ENCODE measurements at regions not wholly inside any gene's neighbourhood (a gene's known extent, or its start where the extent isn't known, plus 50 kb on each side); places are given as distances from the start of the nearest gene placed in this dataset.
"Not testable (repeated sequence)": the region's sequence is repeated elsewhere in the genome, so short reads cannot be mapped to it uniquely, and the experiment has no call there.

DNA sequence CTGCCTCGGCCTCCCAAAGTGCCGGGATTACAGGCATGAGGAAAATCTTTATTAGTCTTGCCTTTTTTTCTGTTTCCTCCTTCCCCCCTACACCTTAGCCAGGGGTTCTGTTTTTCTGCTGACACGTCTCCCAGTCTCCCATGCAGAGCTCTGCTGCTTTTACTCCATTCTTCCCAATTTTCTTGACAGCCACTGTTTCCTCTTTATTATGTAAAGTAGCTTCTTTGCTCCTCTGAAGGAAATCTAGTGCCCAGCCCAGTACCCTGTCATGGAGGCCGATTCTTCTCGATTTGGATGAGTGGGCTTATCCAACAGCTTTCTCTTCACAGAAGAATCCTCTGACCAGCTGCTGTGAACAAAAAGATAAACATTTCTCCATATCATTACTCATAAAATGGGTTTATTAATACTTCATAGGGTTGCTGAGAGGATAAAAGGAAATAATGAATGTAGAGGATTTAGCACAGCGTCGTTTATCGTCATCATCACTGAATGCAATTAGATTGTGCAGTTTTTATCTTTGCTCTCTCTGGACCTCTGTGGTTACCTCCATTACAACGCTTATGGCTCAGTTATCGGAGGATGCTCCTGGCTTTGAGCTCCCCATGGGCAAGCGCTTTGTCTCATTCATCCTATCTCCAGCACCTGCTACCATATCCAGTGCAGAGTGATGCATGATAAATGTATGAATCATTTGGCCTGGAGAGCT is 375.6 kb upstream of the C11orf87 start:
- DNase-seq (ENCODE audit: low spot score): no peak

DNA sequence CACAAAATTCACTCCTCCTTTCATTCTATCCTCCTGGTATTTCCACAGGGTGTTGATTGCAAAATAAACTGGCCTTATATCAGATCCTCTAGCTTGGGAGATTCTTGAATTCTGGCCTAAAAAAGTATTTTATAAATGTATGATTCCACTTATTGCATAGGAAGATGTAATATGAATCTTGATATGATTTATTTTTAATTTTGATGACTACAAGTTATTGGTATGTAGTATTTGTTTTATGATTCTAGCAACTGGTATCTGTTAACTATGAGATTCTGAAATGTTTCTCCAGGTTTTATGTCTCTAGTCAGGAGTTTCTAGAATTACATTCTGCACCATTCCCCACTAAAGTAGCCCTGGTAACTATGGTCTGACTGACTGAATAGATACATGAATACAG is 373.9 kb upstream of the C11orf87 start:
- DNase-seq (ENCODE audit: low spot score): no peak

DNA sequence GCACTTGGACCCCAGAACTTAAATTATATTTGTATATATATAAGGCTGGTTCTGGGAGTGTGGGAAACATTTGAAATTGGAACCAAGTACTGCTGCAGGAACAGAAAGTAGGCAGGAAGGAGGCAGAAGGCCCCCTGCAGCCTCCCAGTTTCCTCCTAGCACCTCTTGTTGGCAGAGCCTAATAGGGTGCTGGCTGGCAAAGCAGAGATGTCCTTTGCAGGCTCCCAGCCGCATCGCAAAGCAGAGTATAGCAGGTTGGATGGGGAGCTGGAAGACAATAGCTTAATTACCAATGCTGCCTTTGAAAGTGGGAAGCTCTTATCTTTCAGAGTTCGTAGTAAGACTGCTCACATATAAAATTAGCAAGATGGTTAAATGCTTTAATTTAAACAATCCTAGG is 370.8 kb upstream of the C11orf87 start:
- DNase-seq (ENCODE audit: low spot score): no peak

DNA sequence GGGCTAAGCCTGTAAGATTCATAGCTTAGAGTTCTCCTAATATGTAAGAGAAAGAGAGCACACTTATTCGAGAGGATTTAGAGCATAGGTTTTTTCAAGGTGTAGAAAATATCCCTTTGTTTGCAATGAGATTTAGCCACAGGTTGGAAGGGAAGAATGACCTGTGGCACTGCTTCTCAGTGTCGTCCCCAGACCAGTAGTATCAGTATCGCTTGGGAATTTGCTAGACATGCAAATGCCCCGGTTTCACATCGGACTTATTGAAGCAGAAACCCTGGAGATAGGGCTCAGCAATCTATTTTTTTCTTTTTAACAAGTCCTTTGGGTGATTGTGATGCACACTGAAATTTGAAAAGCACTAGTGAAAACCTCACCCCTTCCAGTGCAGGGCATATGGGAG is 362.6 kb upstream of the C11orf87 start:
- no peak for DNase-seq (ENCODE audit: low spot score)

DNA sequence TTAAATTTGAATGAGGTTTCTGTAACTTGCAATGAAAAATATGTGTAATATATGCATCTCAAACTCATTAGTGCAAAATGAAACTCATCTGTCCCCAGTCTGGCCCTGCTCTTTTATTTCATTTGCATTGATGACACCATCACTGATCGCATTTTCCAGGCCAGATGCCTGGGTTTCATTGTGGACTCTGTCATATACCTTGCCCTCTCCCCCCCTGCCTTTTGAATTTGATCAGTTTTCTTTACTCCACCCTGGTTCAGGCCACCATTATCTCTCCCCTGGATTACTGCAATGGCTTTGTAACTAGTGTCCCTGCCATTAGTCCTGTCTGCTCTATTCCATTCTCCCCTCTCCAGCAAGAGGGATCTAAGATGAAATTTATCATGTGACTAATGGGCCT is 360.6 kb upstream of the C11orf87 start:
- no peak for DNase-seq (ENCODE audit: low spot score)

DNA sequence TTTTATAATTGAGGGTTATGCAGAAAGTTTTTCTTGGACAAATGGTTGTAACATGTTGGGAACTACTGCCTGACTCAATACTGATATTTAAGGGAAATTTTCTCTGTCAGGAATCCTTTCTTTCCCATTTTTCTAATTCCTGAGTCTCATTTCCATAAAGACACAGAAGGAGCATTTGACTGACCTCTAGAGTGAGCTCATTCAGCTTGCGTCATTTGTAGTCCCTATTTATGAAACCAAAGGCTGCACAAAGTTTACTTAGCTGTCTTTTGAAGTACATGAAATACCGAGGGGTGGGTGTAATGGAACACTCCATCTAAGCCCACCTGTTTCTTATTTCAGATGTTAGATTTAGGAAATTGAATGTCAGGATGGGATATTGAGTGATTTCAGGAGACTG is 359.5 kb upstream of the C11orf87 start:
- DNase-seq (ENCODE audit: low spot score): no peak

DNA sequence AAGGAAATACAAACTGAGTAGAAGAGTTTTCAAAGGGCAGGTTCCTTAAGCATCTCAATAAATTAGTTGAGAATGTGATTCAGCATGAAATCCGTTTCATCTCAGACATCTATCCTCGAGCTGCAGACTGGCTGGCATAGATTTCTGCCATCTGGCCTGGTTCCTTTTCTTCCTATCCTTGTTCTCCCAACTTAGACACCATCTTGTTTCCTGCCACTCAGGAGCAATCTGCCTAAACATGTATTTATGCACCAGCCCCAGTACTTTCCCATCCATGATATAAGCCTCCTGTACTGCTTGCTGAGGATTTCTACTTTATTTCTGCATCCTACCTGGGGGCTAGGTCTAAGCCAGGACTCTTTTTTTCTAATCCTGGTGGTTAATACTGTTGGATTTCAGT is 359.1 kb upstream of the C11orf87 start:
- no peak for DNase-seq (ENCODE audit: low spot score)

DNA sequence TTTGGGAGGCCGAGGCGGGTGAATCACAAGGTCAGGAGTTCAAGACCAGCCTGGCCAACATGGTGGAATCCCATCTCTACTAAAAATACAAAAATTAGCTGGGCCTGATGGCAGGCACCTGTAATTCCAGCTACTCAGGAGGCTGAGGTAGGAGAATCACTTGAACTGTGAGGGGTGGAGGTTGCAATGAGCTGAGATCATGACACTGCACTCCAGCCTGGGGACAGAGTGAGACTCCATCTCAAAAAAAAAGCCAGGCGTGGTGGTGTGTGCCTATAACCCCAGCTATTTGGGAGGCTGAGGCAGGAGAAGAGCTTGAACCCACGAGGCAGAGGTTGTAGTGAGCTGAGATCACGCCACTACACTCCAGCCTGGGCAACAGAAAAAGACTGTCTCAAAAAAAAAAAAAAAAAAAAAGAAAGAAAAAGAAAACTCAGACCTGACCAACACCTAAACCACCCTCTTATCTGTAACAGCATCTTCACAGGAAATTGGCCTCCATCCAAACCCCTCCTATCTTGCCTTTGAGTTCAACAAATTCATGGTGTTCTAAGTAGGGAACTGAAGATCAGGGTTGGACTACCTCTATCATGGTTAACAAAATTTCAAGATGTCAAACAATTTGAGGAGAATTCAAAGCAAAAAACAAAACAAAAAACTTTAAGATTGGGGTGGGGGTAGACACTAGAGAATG is 357.2 kb upstream of the C11orf87 start:
- not testable (repeated sequence) for DNase-seq (ENCODE audit: low spot score)

DNA sequence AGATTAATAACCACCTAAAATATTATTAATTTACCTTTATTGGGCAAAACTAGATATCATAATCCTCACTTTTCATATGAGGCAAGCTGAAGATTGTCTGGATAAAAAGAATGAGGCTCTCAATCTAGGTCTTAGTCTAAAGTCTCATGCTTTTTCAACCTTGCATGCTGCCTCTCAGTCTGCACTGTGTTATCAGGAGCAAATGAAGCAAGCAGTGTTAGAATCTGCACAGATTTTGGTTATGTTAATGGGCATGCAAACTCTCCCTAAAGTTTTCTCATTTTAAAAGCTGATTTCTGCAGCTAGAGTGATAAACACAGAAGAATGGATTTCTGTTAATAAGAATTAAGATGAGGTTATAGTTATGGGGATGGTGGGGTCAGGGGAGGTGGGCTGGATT is 350.7 kb upstream of the C11orf87 start:
- DNase-seq (ENCODE audit: low spot score): no peak

DNA sequence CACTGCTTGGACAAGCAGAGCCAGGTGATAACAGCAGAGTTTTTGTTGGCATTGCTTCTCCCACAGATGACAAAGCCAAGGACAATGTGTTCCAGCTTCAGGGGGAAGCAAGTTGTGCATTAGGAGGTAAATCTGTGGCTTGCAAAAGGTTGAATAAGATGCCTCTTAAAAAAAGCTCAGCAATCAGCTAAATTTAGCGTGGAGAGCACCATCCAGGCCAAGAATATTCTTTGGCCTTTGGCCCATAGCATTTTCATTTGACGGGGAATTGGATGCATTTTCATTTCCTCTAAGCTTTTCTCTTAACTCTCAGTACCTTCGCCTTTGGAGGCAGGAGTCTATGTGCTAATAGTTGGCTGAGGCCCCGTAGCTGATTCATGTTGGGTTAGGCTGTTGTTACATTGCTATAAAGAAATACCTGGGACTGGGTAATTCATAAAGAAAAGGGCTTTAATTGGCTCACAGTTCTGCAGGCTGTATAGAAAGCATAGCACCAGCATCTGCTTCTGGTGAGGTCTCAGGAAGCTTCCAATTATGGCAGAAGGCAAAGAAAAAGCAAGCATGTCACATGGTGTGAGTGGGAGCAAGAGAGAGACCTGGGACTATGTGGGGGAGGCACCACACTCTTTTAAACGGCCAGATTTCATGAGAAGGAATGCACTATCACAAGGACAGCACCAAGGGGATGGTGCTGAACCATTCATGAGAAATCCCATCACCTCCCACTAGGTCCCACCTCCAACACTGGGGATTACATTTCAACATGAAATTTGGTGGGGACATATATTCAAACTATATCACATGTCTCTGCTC is 350.1 kb upstream of the C11orf87 start:
- DNase-seq (ENCODE audit: low spot score): no peak

DNA sequence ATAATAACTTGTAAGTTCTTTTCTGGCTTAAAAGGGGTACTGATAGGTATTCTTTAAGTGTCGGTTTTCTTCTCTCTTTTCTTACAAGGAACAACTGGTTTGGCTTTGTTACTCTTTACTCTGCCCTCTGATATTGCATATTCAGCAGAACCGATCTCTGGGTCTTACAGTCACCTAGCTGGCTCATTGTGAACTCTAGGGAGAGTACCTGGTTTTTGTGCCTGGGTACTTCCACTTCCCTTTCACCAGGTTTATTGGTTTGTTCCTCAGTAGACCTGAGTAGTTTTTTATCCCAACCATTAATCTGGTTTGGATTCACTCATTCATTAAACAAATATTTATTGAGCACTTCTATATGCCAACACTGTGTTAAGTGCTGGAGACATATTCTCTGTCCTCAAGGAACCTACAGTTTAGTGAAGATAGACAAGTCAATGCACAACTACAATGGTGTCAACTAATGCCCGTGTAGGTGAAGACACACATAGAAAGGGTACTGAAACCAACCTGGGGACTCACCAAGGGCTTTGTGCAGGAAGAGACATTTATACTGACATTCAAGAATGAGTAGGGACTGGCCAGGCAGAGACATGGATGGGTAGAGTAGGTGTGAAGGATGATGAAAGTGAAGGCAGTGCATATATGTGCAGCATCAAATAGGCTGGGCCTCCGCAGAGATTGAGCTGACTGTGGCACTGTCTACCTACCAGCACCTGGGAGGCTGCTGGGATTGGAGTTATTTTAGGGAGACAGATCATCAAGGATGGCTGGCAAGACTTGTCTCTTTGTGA is 348.8 kb upstream of the C11orf87 start:
- no peak for DNase-seq (ENCODE audit: low spot score)

DNA sequence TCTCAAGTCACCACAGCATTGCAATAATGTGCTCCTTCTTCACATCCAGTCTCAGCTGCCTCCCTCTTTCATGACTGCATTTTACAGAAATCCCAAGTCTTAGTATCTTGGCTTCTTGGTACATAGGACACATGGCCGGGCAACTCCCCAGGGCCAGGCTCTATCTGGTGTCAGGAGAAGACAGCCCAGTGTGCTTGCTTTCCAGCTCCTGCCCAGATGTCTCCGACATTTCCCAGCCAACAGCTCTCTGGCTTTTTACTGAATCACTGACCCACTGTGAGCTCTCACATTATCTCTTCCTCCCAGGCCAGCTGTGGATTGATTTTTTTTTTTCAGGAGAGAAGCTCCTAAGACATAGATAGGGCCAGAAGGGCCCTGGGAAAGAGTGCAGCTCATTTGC is 346.0 kb upstream of the C11orf87 start:
- no peak for DNase-seq (ENCODE audit: low spot score)

DNA sequence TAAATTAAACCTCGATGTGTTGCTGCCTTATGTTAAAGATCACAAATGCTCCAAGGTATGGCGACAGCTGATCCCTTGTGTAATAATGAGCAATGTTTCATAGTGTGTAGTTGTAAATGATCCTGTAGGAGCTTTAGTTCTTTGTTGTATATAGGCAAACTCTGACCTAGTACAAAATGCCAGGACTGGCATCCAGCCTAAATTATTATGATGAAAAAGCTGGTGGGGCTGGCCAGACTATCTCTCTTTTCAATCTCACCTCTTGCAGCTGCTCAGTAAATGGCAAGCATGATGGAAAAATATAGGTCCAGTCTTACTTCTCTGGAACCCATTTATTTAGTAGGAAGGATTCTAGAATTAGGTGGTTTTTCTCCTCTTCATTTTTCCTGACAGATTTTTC is 345.1 kb upstream of the C11orf87 start:
- DNase-seq (ENCODE audit: low spot score): no peak

DNA sequence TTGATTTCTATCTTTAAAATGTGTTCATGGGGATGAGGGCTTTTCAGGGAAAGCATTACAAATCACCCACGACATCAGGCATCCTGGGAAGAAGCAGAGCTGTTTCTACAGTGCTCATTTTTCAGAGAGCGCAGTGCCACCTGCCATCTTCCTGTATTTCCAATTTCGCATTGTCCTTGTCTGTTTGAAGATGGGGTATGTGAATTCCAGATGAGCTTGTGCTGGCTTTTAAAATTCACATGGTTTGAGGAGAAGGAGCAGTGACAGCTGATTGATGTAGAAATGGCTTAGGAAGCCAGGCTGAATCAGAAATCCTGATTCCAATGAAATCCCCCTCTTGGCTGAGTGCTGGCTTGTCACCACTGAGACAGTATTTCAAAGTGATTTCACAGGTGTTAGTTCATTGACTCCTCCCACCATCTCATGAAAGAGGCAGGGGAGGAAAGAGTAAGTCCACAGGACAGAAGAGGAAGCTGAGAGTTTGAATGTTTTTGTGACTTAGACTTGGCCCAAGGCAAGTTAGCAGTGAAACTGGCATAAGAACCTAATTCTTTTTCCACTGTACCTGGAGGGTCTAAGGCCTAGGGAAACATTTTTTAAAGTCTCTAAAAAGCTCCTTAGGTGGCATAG is 344.6 kb upstream of the C11orf87 start:
- no peak for DNase-seq (ENCODE audit: low spot score)

DNA sequence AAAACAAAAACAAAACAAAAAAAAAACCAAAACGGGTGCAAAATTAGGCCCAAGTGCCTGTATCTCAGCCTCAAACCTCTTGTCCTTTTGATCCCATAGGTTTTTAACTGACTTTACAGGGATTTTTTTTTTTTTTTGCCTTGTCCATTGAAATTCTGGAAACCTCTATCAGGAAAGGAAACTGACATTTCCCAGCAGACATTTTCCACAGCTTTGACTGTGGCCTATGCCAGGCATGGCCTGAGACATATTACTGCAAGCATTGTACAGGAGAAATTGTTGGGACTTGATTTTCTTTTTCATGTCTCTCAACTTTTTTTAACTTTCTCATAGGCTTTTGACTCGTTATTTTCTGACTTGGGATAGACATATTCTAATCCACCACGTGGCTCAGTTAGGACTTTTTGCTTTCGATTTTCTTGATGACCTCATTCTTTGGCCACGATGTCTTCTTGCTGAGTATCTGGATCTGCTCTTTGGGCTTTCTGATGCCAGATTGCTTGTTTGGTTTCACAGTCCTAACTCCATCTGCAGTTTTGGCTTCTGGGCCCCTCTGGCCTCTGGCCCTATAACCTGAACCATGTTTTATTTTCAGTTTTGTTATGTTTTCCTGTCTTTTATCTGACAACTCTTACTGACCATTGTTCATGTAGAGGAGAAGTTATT is 336.1 kb upstream of the C11orf87 start:
- no peak for DNase-seq (ENCODE audit: low spot score)

DNA sequence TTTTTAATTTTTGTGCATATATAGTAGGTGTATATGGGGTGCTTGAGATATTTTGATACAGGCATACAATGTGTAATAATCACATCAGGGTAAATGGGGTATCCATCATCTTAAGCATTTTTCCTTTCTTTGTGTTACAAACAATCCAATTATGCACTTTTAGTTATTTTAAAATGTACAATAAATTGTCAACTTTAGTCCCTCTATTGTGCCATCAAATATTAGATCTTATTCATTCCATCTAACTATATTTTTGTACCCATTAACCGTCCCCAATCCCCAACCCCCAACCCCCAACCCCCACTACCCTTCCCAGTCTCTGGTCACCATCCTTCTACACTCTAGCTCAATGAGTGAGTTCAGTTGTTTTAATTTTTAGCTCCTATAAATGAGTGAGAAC is 335.1 kb upstream of the C11orf87 start:
- no peak for DNase-seq (ENCODE audit: low spot score)

DNA sequence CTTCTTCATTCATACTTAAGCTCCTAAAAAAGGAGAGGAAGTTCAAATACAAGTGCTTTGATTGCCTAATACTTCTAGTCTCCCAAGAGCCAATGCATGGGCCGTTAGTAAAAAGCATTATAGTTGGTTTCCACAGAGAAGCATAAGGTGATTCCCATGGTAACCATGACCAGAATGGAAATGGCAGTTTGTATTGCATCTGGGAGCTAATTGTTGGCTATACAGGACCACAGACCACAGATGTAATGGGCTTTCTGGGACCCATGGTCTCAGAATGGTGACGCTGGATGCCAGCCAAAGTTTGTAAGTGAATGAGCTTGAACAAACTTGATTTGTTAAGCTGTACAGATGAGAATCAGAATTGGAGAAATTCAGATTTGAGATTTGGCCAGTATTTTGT is 333.9 kb upstream of the C11orf87 start:
- DNase-seq (ENCODE audit: low spot score): no peak

DNA sequence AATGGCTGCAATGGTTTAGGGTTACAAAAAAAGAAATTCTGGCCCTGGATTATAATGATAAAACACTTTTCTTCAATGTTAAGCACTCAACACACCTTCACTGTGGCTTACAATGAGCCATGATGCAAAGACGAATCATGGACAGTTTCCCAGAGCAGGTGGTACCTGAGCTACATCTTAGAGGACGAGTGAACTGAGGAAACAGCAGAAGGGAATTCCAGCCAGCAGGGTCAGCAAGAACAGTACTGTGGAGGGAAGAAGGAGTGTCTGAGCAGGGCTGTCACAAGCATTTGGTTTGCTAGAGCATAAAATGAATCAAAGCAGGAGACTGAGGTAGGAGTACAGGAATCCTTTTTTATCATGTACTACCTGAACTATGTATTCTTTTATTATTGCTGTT is 332.8 kb upstream of the C11orf87 start:
- DNase-seq (ENCODE audit: low spot score): no peak

DNA sequence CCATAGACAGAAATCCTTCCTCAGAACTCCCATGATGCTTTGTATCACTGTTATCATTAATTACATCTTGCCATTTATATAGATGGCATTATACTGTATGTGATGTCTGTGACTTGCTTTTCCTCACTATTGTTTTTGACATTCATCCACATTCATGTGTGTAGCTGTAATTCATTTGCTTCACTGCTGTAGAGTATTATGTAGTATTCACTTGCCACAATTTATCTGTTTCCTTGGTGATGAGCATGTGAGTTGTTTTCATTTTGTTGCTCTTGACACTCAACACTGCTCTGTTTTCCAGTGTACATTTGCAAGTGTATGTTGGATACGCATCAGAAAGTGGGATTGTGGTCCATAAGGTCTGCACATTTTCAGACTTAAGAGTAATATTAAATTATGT is 328.6 kb upstream of the C11orf87 start:
- no peak for DNase-seq (ENCODE audit: low spot score)

DNA sequence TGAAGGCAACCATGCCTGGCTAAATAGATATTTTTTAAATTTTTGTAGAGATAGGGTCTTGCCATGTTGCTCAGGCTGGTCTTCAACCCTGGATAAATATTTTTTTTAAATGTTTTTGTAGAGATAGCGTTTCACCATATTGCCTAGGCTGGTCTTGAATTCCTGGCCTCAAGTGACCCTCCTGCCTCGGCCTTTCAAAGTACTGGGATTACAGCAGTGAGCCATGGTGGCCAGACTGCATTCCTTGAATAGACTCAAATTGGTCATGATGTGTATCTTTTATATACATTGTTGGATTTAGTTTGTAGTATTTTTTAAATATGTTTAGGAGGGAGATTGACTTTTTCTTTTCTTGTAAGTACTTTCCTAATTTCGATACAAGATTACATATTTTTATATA is 325.7 kb upstream of the C11orf87 start:
- no peak for DNase-seq (ENCODE audit: low spot score)

DNA sequence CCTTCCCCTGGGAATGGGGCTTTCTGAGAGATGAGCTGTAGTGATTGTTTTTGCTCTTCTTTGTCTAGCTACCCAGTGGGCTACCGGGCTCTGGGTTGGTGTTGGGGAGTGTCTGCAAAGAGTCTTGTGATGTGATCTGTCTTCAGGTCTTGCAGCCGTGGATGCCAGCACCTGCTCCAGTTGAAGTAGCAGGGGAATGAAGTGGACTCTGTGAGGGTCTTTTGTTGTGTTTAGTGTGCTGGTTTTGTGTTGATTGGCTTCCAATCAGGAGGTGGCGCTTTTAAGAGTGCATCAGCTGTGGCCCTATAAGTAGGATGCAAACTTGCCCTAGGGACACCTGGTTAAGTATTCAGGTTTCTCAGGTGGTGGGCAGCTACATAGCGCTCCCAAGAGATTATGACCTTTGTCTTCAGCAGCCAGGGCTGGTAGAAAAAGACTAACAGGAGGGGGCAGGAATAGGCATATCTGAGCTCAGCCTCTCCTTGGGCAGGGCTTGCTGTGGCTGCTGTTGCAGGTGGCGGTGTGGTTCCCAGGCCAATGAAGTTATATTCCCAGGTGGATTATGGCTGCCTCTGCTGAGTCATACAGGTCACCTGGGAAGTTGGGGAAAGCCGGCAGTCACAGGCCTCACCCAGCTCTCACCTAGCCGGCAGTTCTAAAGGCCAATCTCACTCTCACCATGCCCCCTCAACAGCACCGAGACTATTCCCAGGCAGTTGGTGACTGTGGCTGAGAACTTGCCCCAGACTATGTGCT is 315.7 kb upstream of the C11orf87 start:
- no peak for DNase-seq (ENCODE audit: low spot score)

Data from putamen (tissue), 1 donor.